ENCODE measurements at regions not wholly inside any gene's neighbourhood (a gene's known extent, or its start where the extent isn't known, plus 50 kb on each side); places are given as distances from the start of the nearest gene placed in this dataset.

GRCh38 chr14:56972948-56973347, 162.7 kb upstream of the OTX2 start:
- TF ChIP-seq CTCF (IDR thresholded peaks at IDR 0.05), result no peak
- no peak for TF ChIP-seq POLR2A (IDR thresholded peaks at IDR 0.05; ENCODE audit: low read depth)
